ENCODE measurements at regions not wholly inside any gene's neighbourhood (a gene's known extent, or its start where the extent isn't known, plus 50 kb on each side); places are given as distances from the start of the nearest gene placed in this dataset.

- DNase-seq: peak; percentile 28
These were observed 195.2 kb upstream of the DPPA4 start for GRCh38 chr3:109532257-109533216.

GRCh38 chr3:109545746-109546145 lies 208.4 kb upstream of the DPPA4 start:
- no peak for DNase-seq

GRCh38 chr3:109548192-109548938 lies 211.0 kb upstream of the DPPA4 start:
- no peak for DNase-seq

- DNase-seq: no peak
These were observed 216.4 kb upstream of the DPPA4 start for GRCh38 chr3:109553591-109554371.

GRCh38 chr3:109559389-109559788 lies 222.0 kb upstream of the DPPA4 start:
- DNase-seq: no peak

GRCh38 chr3:109563149-109563548 lies 225.8 kb upstream of the DPPA4 start:
- no peak for DNase-seq

- DNase-seq: no peak
These were observed 231.9 kb upstream of the DPPA4 start for GRCh38 chr3:109569135-109569846.

- no peak for DNase-seq
These were observed 233.1 kb upstream of the DPPA4 start for GRCh38 chr3:109570408-109570807.

GRCh38 chr3:109572301-109572700 lies 235.0 kb upstream of the DPPA4 start:
- DNase-seq: no peak

- no peak for DNase-seq
These were observed 259.6 kb upstream of the DPPA4 start for GRCh38 chr3:109596991-109597390.

GRCh38 chr3:109597444-109597843 lies 260.1 kb upstream of the DPPA4 start:
- DNase-seq: no peak

GRCh38 chr3:109607897-109608296 lies 270.6 kb upstream of the DPPA4 start:
- no peak for DNase-seq

GRCh38 chr3:109608574-109608973 lies 271.2 kb upstream of the DPPA4 start:
- no peak for DNase-seq

- DNase-seq: no peak
These were observed 281.5 kb upstream of the DPPA4 start for GRCh38 chr3:109618766-109619378.

- DNase-seq: no peak
These were observed 294.6 kb upstream of the DPPA4 start for GRCh38 chr3:109631897-109632296.

GRCh38 chr3:109640146-109640652 lies 302.9 kb upstream of the DPPA4 start:
- no peak for DNase-seq

GRCh38 chr3:109642025-109642424 lies 304.7 kb upstream of the DPPA4 start:
- DNase-seq: no peak

GRCh38 chr3:109643590-109643989 lies 306.2 kb upstream of the DPPA4 start:
- no peak for DNase-seq

GRCh38 chr3:109644332-109644731 lies 307.0 kb upstream of the DPPA4 start:
- no peak for DNase-seq

- no peak for DNase-seq
These were observed 307.4 kb upstream of the DPPA4 start for GRCh38 chr3:109644746-109645145.

- no peak for DNase-seq
These were observed 310.7 kb upstream of the DPPA4 start for GRCh38 chr3:109648027-109648426.

GRCh38 chr3:109656225-109656624 lies 318.9 kb upstream of the DPPA4 start:
- DNase-seq: no peak
